NCI-H2196 (cell line): ENCODE measurements at regions not wholly inside any gene's neighbourhood (a gene's known extent, or its start where the extent isn't known, plus 50 kb on each side); places are given as distances from the start of the nearest gene placed in this dataset.

Experiments used
- DNase-seq: peaks from one replicate; lab custom pipeline; 2025; ENCODE audit not compliant: unreplicated experiment; lab: John Stamatoyannopoulos, UW

GRCh38 chr1:60987904-60988303 is 94.5 kb upstream of the NFIA start:
- no peak for DNase-seq

GRCh38 chr1:60984062-60984799 is 98.1 kb upstream of the NFIA start:
- no peak for DNase-seq

GRCh38 chr1:60983701-60984061 is 98.7 kb upstream of the NFIA start:
- no peak for DNase-seq

GRCh38 chr1:60982539-60982938 is 99.8 kb upstream of the NFIA start:
- DNase-seq = no peak

GRCh38 chr1:60981357-60981756 is 101.0 kb upstream of the NFIA start:
- DNase-seq = no peak

- peak; percentile 17 for DNase-seq
Measured at GRCh38 chr1:60978421-60979357, 103.7 kb upstream of the NFIA start.

GRCh38 chr1:60977661-60978060 is 104.7 kb upstream of the NFIA start:
- DNase-seq = no peak

- no peak for DNase-seq
Measured at GRCh38 chr1:60974524-60975372, 107.6 kb upstream of the NFIA start.

GRCh38 chr1:60973668-60974067 is 108.7 kb upstream of the NFIA start:
- DNase-seq = no peak

- no peak for DNase-seq
Measured at GRCh38 chr1:60972841-60973364, 109.5 kb upstream of the NFIA start.

GRCh38 chr1:60971330-60971729 is 111.0 kb upstream of the NFIA start:
- DNase-seq = no peak

GRCh38 chr1:60969971-60970509 is 112.3 kb upstream of the NFIA start:
- DNase-seq = peak; percentile 31

GRCh38 chr1:60965280-60965854 is 117.0 kb upstream of the NFIA start:
- DNase-seq = no peak

GRCh38 chr1:60963167-60963940 is 119.0 kb upstream of the NFIA start:
- DNase-seq = no peak

- DNase-seq = no peak
Measured at GRCh38 chr1:60960891-60961461, 121.4 kb upstream of the NFIA start.

GRCh38 chr1:60959701-60960100 is 122.7 kb upstream of the NFIA start:
- DNase-seq = no peak

- no peak for DNase-seq
Measured at GRCh38 chr1:60958001-60958400, 124.4 kb upstream of the NFIA start.

- DNase-seq = no peak
Measured at GRCh38 chr1:60956520-60956919, 125.8 kb upstream of the NFIA start.

GRCh38 chr1:60952612-60953111 is 129.7 kb upstream of the NFIA start:
- DNase-seq = no peak
